GM19043 (cell line): ENCODE measurements at regions not wholly inside any gene's neighbourhood (a gene's known extent, or its start where the extent isn't known, plus 50 kb on each side); places are given as distances from the start of the nearest gene placed in this dataset.
"Not testable (repeated sequence)": the region's sequence is repeated elsewhere in the genome, so short reads cannot be mapped to it uniquely, and the experiment has no call there.

Source experiments
- ATAC-seq: cut with Tn5 transposase; IDR thresholded peaks from one replicate; pipeline ENCODE4 v1.9.1; 2021; ENCODE audit warnings: low read depth; ENCODE audit not compliant: unreplicated experiment

- ATAC-seq, result no peak
Observed at GRCh38 chrX:94576367-94577004, 902.5 kb downstream of the FAM133A start.

DNA sequence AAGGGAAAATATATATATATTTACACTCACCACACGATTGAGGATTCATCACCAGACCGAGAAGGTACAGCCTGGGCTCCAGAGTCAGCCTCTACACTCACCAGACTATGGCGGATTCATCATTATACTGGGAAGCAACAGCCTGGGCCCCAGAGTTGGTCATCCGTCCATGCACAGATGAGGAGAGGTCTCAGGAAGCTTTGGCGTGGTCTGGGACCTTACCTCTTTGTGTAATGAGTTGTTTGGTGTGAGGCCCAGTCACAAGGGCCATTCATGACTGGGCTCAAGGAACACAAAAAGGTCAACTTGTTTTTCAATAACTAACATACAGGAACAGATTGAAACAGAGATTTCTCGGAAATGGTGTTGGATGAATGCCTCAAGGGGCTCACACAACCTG is 926.1 kb downstream of the FAM133A start:
- no peak for ATAC-seq

- ATAC-seq, result no peak
Observed at GRCh38 chrX:94612140-94612539, 938.1 kb downstream of the FAM133A start.

- no peak for ATAC-seq
Observed at GRCh38 chrX:94633237-94633636, 959.2 kb downstream of the FAM133A start.

DNA sequence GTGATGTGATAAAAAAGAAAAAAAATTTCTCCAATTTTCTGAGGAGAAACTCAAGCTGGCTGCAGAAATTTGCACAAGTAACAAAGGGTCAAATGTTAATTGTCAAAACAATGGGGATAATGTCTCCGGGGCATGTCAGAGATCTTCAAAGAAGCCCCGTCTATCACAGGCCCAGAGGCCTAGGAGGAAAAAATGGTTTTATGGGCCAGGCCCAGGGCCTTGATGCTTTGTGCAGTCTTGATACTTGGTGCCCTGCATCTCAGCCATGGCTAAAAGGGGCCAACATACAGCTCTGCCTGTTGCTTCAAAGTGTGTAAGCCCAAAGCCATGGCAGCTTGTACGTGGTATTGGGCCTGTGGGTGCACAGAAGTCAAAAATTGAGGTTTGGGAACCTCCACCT is 961.0 kb downstream of the FAM133A start:
- ATAC-seq, result no peak

DNA sequence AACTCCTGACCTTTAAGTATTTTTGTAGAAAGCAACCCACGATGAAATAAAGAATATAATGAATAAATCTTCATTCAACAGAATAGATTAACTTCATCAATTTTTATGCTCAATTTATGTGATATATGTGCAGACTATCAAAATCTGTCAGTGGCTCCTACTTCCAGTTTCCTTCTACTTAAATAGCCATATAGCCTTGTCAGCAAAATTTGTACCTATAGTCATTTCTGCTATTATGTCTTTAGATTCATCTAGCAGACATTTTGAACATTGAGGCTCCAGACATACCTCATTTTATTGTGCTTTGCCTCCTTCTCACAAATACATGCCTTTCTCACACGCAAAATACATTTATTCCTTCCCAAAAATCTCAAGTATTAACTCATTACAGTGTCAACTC is 971.7 kb downstream of the FAM133A start:
- no peak for ATAC-seq

DNA sequence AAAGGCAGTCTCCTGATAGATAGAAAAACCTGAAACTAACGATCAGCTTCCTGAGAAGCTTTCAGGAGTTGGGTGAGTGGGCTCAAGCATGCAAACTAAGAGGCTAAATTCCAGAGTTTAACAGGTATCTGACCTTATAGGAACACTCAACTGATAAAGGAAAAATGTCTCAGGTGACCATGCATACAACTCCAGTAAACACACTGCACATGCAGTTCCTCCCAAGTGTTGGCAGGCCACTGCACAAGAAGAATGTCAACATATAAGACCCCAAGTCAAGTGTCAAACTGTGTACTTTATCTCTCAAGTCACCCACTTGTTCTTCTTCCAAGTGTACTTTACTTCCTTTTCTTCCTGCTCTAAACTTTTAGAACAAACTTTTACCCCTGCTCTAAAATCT is 981.2 kb downstream of the FAM133A start:
- ATAC-seq, result no peak

- no peak for ATAC-seq
Observed at GRCh38 chrX:94662689-94663088, 988.7 kb downstream of the FAM133A start.

DNA sequence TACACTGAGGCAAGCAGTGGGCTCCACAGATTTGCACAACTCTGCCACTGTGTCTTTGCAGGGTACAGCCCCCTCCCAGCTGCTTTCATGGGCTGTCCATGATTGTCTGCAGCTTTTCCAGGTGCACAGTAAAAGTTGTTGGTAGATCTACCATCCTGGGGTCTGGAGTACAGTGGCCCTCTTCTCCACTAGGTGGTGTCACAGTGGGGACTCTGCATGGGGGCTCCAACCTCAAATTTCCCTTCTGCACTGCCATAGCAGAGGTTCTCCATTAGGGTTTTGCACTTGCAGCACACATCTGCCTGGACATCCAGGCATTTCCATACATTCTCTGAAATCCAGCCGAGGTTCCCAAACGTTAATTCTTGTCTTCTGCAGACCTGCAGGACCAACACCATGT is 1002.3 kb downstream of the FAM133A start:
- ATAC-seq, result no peak

DNA sequence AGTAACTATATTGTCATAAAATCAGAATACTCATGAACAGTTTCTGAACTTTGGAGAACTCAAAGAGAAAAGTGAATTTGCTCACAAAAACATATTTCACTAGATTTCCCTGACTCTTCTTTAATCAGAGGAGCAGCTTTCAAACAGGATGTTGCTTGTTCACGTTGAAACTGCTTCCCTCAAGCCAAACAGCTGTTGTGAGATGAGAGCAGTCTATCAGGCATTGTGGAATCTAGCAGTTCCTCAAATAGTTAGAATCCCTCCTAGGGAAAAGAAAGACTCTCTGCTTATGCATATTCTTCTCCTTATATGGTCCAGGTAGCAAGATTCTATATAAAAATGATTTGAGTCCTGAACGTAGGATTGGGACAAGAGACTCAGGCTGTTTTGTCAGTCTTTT is 1012.1 kb downstream of the FAM133A start:
- no peak for ATAC-seq

- no peak for ATAC-seq
Observed at GRCh38 chrX:94695910-94696309, 1021.9 kb downstream of the FAM133A start.

DNA sequence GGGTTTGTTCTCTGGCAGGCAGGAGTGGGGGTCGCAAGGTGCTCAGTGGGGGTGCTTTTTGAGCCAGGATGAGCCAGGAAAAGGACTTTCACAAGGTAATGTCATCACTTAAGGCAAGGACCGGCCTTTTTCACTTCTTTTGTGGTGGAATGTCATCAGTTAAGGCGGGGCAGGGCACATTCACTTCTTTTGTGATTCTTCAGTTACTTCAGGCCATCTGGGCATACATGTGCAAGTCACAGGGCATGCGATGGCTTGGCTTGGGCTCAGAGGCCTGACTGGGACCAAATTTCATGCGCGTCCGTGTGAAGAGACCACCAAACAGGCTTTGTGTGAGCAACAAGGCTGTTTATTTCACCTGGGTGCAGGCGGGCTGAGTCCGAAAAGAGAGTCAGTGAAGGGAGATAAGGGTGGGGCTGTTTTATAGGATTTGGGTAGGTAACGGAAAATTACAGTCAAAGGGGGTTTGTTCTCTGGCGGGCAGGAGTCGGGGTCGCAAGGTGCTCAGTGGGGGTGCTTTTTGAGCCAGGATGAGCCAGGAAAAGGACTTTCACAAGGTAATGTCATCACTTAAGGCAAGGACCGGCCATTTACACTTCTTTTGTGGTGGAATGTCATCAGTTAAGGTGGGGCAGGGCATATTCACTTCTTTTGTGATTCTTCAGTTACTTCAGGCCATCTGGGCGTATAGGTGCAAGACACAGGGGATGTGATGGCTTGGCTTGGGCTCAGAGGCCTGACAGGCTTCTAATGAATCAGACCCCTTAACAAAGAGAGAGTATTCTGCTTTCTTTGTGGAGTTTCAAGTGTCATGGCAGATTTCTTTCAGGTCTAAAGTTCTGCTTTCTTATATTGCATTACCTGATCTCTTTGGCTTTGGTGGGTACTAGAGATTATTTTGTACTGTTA is 1030.6 kb downstream of the FAM133A start:
- not testable (repeated sequence) for ATAC-seq

- ATAC-seq, result no peak
Observed at GRCh38 chrX:94721386-94721785, 1047.4 kb downstream of the FAM133A start.

DNA sequence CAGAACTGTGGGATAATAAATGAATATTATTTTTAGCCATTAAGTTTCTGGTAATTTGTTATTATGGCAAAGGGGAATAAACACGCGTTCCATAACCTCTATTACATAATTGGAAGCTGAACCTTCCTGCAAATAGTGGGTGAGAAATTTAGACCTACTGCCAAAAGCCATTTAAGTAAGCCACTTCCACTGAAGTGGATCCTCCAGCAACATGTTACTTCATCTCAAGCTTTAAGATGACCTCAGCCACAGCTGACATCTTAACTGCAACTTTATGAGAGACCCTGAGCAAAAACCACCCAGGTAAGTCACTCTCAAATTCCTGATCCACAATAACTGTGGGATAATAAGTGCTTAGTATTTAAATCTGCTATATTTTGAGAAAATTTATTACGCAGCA is 1048.6 kb downstream of the FAM133A start:
- ATAC-seq, result no peak

DNA sequence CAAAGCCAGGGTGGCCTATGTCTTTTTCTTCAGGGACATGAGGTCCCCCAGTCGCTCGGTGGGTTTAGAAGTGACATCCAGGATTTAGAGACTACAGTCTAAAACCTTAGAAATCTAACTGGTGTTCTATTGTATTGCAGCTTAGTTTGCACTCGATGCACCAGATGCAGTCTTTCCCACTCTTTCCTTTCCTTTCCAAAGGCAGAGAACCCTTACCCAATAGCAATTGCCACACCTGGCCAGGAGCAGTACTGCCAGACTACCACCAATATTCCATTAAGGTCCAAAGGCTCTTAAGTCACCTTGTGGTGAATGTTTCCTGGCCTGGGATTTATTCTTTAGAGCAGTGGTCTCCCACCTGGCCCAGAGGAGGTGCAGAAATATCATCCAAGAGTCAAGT is 1068.8 kb downstream of the FAM133A start:
- no peak for ATAC-seq

DNA sequence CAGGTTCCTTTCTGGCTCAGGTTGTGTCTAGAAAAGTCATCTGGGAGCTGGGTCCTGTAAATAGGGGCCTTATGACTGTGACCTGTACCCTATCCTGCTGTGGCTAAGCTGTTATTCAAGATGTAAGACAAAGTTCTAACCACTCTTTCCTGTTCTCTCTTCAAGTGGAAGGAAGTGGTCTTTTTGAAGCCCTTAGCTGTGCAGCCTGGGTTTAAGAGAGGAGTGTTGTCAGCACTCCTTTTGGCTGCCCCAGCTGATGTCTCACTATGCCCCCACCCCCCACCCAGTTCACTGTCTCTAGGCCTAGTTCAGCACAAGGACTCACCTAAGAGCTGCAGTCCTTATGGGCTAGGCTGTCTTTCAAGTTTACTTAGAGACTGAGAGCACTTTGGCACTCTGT is 1069.5 kb downstream of the FAM133A start:
- no peak for ATAC-seq

- no peak for ATAC-seq
Observed at GRCh38 chrX:94744786-94745185, 1070.8 kb downstream of the FAM133A start.

DNA sequence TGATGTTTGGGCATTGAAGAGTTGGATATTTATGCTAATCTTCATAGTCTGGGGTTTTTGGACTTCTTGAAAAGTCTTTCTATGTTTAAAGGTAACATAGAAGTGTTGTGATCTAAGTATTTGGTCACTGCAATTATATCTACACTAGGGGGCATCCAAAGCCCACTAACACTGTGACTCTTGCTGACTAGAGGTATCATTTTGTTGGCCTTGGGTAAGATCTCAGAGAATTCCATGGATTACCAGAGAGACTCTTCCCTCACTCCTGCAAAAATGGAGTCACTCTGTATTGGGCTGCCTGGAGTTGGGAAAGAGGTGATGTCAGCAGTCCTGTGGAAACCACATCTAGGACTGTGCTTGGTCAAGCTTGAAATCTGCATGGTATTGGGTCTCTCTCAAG is 1077.6 kb downstream of the FAM133A start:
- no peak for ATAC-seq

DNA sequence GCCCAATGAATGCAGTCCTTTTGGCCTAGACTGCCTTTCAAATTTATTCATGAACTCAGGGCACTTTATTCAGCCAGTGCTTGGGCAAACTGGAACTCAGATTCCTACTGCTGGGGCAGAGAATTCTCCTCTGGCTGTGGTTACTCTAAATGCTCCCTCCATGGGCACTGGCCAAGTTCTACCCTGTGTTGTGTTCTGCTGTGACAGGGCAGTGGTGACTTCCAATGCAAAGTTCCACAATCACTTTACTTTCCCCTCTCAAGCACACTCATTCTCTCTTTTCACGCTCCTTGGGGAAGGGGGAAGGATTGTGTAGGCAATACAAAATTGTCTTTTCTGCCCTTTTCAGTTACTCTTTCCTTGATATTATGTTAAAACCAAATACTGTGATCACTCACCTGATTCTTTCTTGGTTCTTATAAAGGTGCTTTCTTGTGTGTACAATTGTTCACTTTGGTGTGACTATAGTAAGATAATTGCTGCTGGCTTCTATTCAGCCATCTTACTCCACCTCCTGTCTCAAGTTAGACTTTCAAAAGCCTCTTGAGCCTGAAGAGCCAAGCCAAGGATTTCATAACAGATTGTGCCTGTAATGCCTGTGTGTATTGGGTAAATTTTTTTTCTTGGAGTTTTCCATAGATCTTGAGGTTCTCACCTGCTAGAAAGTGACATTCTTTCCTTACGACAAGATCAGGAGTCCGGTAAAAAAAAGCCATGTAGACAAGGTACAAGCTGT is 1078.6 kb downstream of the FAM133A start:
- no peak for ATAC-seq

DNA sequence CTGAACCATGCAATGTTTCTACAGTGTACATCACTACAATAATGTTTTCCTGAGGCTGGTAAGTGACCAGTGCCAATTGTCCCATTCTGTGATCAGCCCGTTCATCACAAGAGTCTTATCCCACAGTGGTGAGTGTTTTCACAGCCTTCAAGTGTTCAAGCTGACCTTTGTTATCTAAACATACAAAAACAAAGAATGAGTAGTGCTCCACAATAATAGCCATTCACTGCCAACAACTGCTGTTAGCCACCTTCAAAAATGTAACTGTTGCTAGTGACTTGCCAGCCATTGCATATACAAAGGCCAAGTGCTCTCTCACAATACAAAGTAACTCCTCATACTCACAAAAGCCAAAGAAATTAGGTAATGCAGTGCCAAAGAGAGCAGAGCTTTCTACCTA is 1084.1 kb downstream of the FAM133A start:
- ATAC-seq, result no peak

- no peak for ATAC-seq
Observed at GRCh38 chrX:94775640-94776039, 1101.6 kb downstream of the FAM133A start.
